AG09309 (cell line): ENCODE measurements at regions not wholly inside any gene's neighbourhood (a gene's known extent, or its start where the extent isn't known, plus 50 kb on each side); places are given as distances from the start of the nearest gene placed in this dataset.
A peak's percentile ranks its signal among the peaks of the same experiment; 100 is the strongest.

Source experiments
- DNase-seq: peaks from one replicate; pipeline ENCODE4 v3.0.0-alpha.2; 2010; ENCODE audit warnings: low read depth
- H3K4me3 ChIP-seq: 2 replicates; pipeline ENCODE4 v1.5.1; 2011; ENCODE audit warnings: mild to moderate bottlenecking, low read depth, low read length, moderate library complexity; ENCODE audit not compliant: control insufficient read depth
- CTCF ChIP-seq: IDR thresholded peaks from 2 replicates; pipeline ENCODE4 v1.5.1; 2011; ENCODE audit warnings: mild to moderate bottlenecking, low read depth, low read length, inconsistent platforms; ENCODE audit not compliant: insufficient read depth, control insufficient read depth; ENCODE audit errors: missing control alignments

DNA sequence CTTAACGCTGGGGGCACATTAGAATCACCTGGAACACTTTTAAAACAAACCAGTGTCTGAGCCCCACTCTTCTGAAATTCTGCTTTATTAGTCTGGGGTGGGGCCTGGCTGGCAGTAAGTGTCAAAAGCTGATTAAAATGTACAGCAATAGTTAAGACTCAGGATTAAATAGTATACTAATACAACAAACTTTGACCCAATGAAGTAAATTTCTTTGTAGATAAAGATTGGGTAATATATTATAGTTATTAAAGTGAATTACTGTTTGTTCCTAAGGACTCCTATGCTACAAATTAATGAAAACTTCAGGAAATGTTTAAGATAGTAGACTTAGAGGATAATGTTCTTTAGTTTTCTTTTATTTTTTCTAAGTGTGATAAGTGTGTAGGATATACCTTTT is 160.9 kb downstream of the FAM124B start:
- TF ChIP-seq CTCF, result no peak

DNA sequence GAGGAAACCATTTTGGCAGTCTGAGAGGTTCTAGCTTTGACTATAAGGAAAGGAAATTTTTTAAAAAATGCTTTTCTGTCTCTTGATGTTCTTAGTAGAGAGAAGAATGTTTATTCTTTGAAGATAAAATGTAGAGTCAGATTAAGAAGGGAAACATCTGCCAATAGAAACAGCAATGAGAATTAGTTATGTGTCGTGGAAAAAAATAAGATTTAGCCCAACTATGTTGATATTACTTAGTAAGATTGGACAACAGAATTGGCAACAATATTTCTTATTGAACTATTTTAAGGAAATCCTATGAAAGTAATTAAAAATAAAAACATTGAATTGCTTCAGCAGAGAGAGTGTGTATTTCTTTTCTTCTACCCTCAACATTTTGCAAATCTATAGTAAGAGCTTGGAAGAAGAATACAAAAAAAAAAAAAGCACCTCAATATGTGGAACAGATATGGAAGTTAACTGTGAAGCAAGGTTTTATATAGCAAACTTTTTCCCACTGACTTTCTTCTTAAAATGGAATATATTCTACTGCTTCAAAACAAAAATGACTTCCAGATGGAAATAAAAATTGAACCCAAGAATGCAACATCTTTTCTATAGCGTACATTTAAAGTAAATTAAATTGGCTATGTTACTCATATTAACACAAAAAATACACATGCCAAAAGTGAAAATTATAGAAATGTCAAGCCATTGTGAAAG is 177.9 kb downstream of the FAM124B start:
- H3K4me3 ChIP-seq, result no peak overlapping the region
- DNase-seq, result no peak
- TF ChIP-seq CTCF, result no peak

More for the DNA sequence above, 160.9 kb downstream of the FAM124B start:
- DNase-seq, result no peak
- no peak overlapping the region for H3K4me3 ChIP-seq

GRCh38 chr2:224222974-224223373 is 178.9 kb downstream of the FAM124B start:
- H3K4me3 ChIP-seq, result no peak overlapping the region
- DNase-seq, result no peak
- TF ChIP-seq CTCF, result no peak

GRCh38 chr2:224222291-224222690 is 179.6 kb downstream of the FAM124B start:
- H3K4me3 ChIP-seq, result no peak overlapping the region
- DNase-seq, result no peak
- no peak for TF ChIP-seq CTCF

DNA sequence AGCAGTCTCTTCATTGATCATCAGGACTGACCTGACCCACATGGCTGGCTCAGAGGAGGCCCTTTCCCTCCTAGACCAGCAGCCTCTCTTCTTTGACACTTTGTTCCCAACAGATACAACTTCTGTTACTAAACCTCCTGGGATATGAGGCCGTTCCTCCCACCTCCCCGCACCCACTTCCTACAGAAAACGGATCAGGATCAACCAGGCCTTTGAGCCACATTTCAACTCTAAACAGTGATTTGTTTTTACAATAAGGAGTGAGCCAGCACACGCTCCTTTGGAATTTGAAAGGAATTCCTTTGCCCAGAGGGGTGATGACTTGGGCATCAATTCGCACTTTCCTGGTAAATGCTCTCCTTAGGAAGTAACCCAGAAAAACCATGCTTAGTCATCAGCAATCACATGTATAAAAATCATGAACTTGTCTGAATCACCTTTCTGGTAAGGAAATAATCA is 180.4 kb downstream of the FAM124B start:
- no peak overlapping the region for H3K4me3 ChIP-seq
- TF ChIP-seq CTCF, result no peak
- peak; percentile 95 for DNase-seq

DNA sequence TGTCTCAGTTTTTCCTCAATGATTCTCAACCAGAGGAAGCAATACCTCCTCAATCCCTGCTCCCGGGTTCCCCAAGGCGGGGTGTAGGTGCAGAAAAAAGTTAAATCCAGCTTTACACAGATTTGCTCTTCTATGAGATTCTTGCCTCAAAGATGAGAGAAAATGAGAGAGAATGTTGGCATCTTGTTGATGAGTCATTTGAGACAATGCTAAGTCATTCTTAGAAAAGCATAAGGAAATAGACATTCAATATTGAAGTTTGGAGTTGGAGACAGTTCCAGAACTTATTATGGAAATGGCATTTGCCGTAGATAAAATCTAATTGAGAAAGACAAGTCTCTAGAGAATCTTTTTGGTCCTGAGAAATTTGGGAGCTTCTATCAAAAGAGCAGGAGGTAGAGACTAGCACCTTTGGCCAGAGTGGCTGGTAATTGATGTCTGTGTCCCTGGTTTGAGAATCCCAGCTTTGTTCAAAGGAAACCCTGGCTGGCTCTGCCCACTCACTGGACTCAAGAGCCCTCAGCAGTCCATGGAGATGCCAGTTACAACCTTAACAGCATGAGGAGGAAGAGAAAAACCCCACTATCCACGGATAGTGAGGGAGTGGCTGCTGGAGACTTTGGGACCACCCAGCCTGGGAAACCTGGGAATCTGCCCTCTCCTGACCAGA is 181.2 kb downstream of the FAM124B start:
- TF ChIP-seq CTCF, result no peak
- no peak overlapping the region for H3K4me3 ChIP-seq
- DNase-seq, result peak; percentile 33

DNA sequence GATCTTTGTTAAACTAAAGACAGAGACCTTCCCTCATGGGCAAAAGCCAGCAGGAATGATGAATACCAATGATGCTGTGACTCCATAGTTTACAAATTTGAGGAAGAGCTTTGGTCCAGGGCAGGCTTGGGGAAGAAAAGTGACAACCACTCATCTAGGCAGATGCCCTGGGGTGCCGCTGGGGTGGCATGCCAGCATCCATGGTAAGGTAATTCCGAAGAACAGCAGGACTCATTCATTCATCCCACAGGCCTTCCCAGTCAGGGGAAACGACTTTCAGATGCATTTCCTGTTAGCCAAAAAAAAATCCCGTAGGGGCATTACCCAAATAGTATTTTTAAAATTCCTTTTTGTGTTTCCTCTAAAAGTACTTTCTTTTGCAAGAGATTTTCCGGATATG is 180.7 kb upstream of the SERPINE2 start:
- no peak for TF ChIP-seq CTCF
- DNase-seq, result no peak
- H3K4me3 ChIP-seq, result no peak overlapping the region
